ENCODE measurements at regions not wholly inside any gene's neighbourhood (a gene's known extent, or its start where the extent isn't known, plus 50 kb on each side); places are given as distances from the start of the nearest gene placed in this dataset.

- TF ChIP-seq POLR2A (IDR thresholded peaks at IDR 0.05), result no peak
- no peak for TF ChIP-seq CTCF (IDR thresholded peaks at IDR 0.05)
Observed at GRCh38 chr5:57937025-57937424, 454.4 kb upstream of the ACTBL2 start.

Measured in stomach (tissue), 4 donors.